ENCODE measurements at regions not wholly inside any gene's neighbourhood (a gene's known extent, or its start where the extent isn't known, plus 50 kb on each side); places are given as distances from the start of the nearest gene placed in this dataset.
"Not testable (repeated sequence)": the region's sequence is repeated elsewhere in the genome, so short reads cannot be mapped to it uniquely, and the experiment has no call there.

DNA sequence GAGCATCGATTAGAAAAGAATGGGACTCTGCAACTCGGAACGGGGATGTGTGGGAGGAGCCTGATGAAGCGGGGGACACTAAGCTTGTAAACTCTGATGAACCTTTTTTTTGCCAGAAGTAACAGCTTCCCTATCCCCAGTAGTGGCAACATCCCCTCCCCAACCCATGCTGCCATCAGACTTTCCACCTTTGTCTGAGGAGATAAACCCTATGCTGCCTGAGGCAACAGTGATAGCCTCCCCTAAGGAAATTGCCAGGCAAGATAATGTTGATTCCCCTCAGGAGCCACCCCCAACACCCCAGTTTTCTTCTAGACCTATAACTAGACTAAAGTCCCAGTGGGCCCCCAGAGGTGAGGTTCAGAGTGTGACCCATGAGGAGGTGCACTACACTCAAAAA lies 173.7 kb downstream of the AKR1D1 start:
- Histone ChIP-seq H2AFZ (ENCODE audit: control insufficient read depth, low read depth, low read length) (no peak overlapping the region), H3K4me2 (ENCODE audit: control insufficient read depth, insufficient read depth) (no peak overlapping the region), H3K9ac (ENCODE audit: control insufficient read depth, insufficient read depth, low read length) (no peak overlapping the region), H3K36me3 (ENCODE audit: control insufficient read depth in 2 of 2, insufficient read depth in 2 of 2, low read length in 1 of 2) (no peaks in the 10 kb centered on the region), H3K27me3 (replicated peaks in 1 of 2; ENCODE audit: control insufficient read depth in 2 of 2, insufficient read depth in 2 of 2, low read length in 1 of 2) (no peaks in the 10 kb centered on the region), H3K79me2 (ENCODE audit: control insufficient read depth, insufficient read depth, low read length) (no peaks in the 10 kb centered on the region), H3K4me3 (no peak overlapping the region), H3K4me1 (ENCODE audit: control insufficient read depth, insufficient read depth, low read length) (no peaks in the 10 kb centered on the region), H4K20me1 (ENCODE audit: control insufficient read depth, insufficient read depth) (no peaks in the 10 kb centered on the region), H3K9me3 (replicated peaks; ENCODE audit: control insufficient read depth, insufficient read depth, low read length) (no peaks in the 10 kb centered on the region), H3K27ac (ENCODE audit: control insufficient read depth, insufficient read depth) (no peak overlapping the region)
- DNase-seq (ENCODE audit: low read depth, low spot score) = no peak
- 71% methylated on average over 4 of the region's 4 CpGs for WGBS (ENCODE audit: insufficient coverage, insufficient replicate concordance, low lambda C conversion rate, missing lambda C conversion rate)
- ChIA-PET SMC1A (ENCODE audit: uncharacterized antibody, unreplicated experiment) (no interaction called here), POLR2A (interaction anchor here (0.6 kb wide), 1 partner anchor 47 kb away, joined by 3 read pairs; no protein-coding TSS in a partner anchor), CTCF (interaction anchor here (1.0 to 1.1 kb wide), 2 partner anchors 10 to 176 kb away, joined by 3 read pairs; no protein-coding TSS in a partner anchor), RAD21 (ENCODE audit: unreplicated experiment) (no interaction called here)
- BruUV-seq (replicated peaks) = no TSS peak
- in situ Hi-C loops (cut with MboI) (no loop called here), intact Hi-C loops (cut with micrococcal nuclease; ENCODE audit: unreplicated experiment) (no loop called here)
- TF ChIP-seq IKZF1 (conservative IDR thresholded peaks at IDR 0.05) = no peak
- TF ChIP-seq, protein P1, sequence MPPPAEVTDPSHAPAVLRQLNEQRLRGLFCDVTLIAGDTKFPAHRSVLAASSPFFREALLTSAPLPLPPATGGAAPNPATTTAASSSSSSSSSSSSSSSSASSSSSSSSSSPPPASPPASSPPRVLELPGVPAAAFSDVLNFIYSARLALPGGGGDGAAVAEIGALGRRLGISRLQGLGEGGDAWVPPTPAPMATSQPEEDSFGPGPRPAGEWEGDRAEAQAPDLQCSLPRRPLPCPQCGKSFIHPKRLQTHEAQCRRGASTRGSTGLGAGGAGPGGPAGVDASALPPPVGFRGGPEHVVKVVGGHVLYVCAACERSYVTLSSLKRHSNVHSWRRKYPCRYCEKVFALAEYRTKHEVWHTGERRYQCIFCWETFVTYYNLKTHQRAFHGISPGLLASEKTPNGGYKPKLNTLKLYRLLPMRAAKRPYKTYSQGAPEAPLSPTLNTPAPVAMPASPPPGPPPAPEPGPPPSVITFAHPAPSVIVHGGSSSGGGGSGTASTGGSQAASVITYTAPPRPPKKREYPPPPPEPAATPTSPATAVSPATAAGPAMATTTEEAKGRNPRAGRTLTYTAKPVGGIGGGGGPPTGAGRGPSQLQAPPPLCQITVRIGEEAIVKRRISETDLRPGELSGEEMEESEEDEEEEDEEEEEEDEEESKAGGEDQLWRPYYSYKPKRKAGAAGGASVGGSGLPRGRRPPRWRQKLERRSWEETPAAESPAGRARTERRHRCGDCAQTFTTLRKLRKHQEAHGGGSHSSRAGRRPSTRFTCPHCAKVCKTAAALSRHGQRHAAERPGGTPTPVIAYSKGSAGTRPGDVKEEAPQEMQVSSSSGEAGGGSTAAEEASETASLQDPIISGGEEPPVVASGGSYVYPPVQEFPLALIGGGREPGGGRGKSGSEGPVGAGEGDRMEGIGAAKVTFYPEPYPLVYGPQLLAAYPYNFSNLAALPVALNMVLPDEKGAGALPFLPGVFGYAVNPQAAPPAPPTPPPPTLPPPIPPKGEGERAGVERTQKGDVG (CRISPR knock-in tag; IDR thresholded peaks at IDR 0.05) = no peak
- no peak for ATAC-seq
- no peak for FAIRE-seq

DNA sequence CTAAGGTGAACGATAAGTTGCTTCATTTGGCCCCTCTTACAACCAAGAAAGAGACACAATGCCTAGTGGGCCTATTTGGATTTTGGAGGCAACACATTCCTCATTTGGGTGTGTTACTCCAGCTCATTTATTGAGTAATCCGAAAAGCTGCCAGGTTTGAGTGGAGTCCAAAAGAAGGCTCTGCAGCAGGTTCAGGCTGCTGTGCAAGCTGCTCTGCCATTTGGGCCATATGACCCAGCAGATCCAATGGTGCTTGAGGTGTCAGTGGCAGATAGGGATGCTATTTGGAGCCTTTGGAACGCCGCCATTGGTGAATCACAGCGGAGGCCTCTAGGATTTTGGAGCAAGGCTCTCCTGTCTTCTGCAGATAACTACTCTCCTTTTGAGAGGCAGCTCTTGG lies 176.4 kb downstream of the AKR1D1 start:
- H3K4me3 ChIP-seq; POLR2A ChIA-PET; DNase-seq (ENCODE audit: low read depth, low spot score); H3K9me3 ChIP-seq (replicated peaks; ENCODE audit: control insufficient read depth, insufficient read depth, low read length); ATAC-seq; in situ Hi-C loops (cut with MboI); H3K79me2 ChIP-seq (ENCODE audit: control insufficient read depth, insufficient read depth, low read length); H2AFZ ChIP-seq (ENCODE audit: control insufficient read depth, low read depth, low read length); H3K4me1 ChIP-seq (ENCODE audit: control insufficient read depth, insufficient read depth, low read length); FAIRE-seq; H3K27me3 ChIP-seq (replicated peaks in 1 of 2; ENCODE audit: control insufficient read depth in 2 of 2, insufficient read depth in 2 of 2, low read length in 1 of 2); BruUV-seq (replicated peaks); H3K36me3 ChIP-seq (ENCODE audit: control insufficient read depth in 2 of 2, insufficient read depth in 2 of 2, low read length in 1 of 2); H3K4me2 ChIP-seq (ENCODE audit: control insufficient read depth, insufficient read depth); H3K27ac ChIP-seq (ENCODE audit: control insufficient read depth, insufficient read depth); SMC1A ChIA-PET (ENCODE audit: uncharacterized antibody, unreplicated experiment); CTCF ChIA-PET; intact Hi-C loops (cut with micrococcal nuclease; ENCODE audit: unreplicated experiment); H4K20me1 ChIP-seq (ENCODE audit: control insufficient read depth, insufficient read depth); RAD21 ChIA-PET (ENCODE audit: unreplicated experiment); H3K9ac ChIP-seq (ENCODE audit: control insufficient read depth, insufficient read depth, low read length): not testable (repeated sequence)
- 24% methylated on average over 5 of the region's 5 CpGs for WGBS (ENCODE audit: insufficient coverage, insufficient replicate concordance, low lambda C conversion rate, missing lambda C conversion rate)
